ENCODE measurements at regions not wholly inside any gene's neighbourhood (a gene's known extent, or its start where the extent isn't known, plus 50 kb on each side); places are given as distances from the start of the nearest gene placed in this dataset.
"Not testable (repeated sequence)": the region's sequence is repeated elsewhere in the genome, so short reads cannot be mapped to it uniquely, and the experiment has no call there.

GRCh38 chrX:36683507-36683906, 324.7 kb upstream of the FAM47C start:
- DNase-seq: no peak

GRCh38 chrX:36684053-36684452, 324.1 kb upstream of the FAM47C start:
- DNase-seq: no peak

- no peak for DNase-seq
Measured at GRCh38 chrX:36721990-36722389, 286.2 kb upstream of the FAM47C start.

GRCh38 chrX:36753602-36754001, 254.6 kb upstream of the FAM47C start:
- no peak for DNase-seq

- DNase-seq: no peak
Measured at GRCh38 chrX:36787752-36788151, 220.4 kb upstream of the FAM47C start.

GRCh38 chrX:36803151-36803550, 205.0 kb upstream of the FAM47C start:
- no peak for DNase-seq

- DNase-seq: no peak
Measured at GRCh38 chrX:36804066-36804465, 204.1 kb upstream of the FAM47C start.

GRCh38 chrX:36844857-36845256, 163.3 kb upstream of the FAM47C start:
- no peak for DNase-seq

- DNase-seq: no peak
Measured at GRCh38 chrX:36847496-36847895, 160.7 kb upstream of the FAM47C start.

GRCh38 chrX:36849407-36849806, 158.8 kb upstream of the FAM47C start:
- no peak for DNase-seq

- DNase-seq: no peak
Measured at GRCh38 chrX:36856849-36857248, 151.3 kb upstream of the FAM47C start.

GRCh38 chrX:36859231-36859630, 148.9 kb upstream of the FAM47C start:
- no peak for DNase-seq

GRCh38 chrX:36861601-36862000, 146.6 kb upstream of the FAM47C start:
- DNase-seq: no peak

- peak; percentile 28 for DNase-seq
Measured at GRCh38 chrX:36867143-36867542, 141.0 kb upstream of the FAM47C start.

GRCh38 chrX:36868592-36868991, 139.6 kb upstream of the FAM47C start:
- no peak for DNase-seq

GRCh38 chrX:36869457-36869856, 138.7 kb upstream of the FAM47C start:
- no peak for DNase-seq

GRCh38 chrX:36897690-36898089, 110.5 kb upstream of the FAM47C start:
- no peak for DNase-seq

GRCh38 chrX:36898301-36898700, 109.9 kb upstream of the FAM47C start:
- DNase-seq: no peak

GRCh38 chrX:36904561-36904960, 103.6 kb upstream of the FAM47C start:
- DNase-seq: not testable (repeated sequence)

GRCh38 chrX:36908801-36909675, 99.1 kb upstream of the FAM47C start:
- peak; percentile 7 for DNase-seq

GRCh38 chrX:36909676-36910030, 98.5 kb upstream of the FAM47C start:
- DNase-seq: no peak

- DNase-seq: no peak
Measured at GRCh38 chrX:36913551-36913950, 94.6 kb upstream of the FAM47C start.

- no peak for DNase-seq
Measured at GRCh38 chrX:36916941-36917340, 91.2 kb upstream of the FAM47C start.

GRCh38 chrX:36927712-36928111, 80.5 kb upstream of the FAM47C start:
- no peak for DNase-seq

GRCh38 chrX:36930491-36930890, 77.7 kb upstream of the FAM47C start:
- DNase-seq: no peak

Data from NCI-H748 treated with DMSO at 0.1 percent for 48 hours (cell line).